HG03565 (cell line): ENCODE measurements at regions not wholly inside any gene's neighbourhood (a gene's known extent, or its start where the extent isn't known, plus 50 kb on each side); places are given as distances from the start of the nearest gene placed in this dataset.

Experiments
- ATAC-seq: cut with Tn5 transposase; IDR thresholded peaks from one replicate; pipeline ENCODE4 v1.9.1; 2021; ENCODE audit warnings: mild to moderate bottlenecking, moderate library complexity; ENCODE audit not compliant: unreplicated experiment

DNA sequence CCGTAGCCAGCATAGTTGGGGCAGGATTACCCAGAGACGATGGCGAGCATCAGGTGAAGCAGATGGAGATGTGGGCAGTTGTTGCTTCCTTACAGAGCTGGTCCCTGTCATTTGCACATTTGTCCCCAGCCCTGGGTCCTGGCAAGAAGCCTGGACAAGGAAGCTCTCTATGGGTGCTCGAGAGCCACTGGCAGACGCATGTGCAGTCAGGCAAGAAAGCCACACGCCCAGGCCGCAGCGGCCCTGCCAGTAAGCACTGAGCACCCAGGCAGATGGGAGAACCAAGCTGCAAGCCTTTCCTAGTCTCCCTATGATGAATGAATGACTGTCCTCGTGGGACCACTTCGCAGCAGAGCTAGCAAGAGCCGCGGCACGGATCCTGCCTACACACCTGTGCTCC, 182.8 kb downstream of the FOXO1 start:
- no peak for ATAC-seq

DNA sequence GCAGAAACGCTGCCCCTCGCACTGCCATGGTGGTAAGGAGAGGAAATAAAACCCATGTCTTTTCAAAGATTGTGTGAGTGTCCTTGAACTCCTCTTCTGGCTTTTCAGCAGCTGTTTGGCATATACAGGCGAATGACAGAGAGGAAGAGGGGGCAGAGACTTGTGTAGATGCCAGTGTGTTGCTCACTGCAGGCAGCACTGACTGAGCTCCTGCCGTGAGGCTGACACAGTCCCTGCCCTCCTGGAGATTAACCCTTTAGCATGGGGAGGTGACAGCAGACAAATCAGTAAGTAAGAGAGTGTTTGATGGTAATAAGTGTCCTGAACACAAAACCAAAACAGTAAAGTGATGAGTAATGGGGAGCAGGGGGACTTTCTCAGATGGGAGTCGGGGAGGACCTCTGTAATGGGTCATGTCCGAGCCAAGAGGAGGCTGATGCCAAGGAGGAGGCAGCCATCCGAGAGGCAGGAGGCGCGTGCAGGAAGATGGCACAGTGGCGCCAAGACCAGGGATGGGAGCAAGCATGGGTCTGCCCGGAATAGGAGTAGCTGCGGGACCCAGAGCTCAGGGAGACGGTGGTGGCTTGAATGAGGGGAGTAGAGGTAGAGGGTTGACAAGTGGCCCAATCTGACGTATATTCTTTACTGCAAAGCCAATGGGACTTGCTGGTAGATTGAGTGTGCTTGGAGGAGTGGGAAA, 182.2 kb downstream of the FOXO1 start:
- ATAC-seq: no peak

DNA sequence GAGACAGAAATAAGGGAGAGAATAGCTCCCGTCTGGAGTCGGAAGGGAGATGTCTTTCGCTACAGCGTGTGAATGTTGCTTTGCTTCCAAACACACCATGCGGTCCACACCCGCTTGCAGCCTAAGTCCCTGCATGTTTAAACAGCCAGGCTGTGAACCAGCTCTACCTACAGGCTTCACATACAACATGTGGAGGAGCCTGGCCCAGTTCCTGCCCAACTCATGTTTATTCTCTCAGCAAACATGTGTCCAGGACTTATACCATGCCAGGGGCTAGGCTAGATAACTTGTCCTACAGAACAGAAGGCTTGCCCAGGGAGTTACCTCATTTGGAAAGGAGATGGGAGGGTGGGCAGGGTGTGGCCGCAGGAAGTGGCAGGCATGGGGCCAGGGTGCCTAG, 181.5 kb downstream of the FOXO1 start:
- no peak for ATAC-seq

DNA sequence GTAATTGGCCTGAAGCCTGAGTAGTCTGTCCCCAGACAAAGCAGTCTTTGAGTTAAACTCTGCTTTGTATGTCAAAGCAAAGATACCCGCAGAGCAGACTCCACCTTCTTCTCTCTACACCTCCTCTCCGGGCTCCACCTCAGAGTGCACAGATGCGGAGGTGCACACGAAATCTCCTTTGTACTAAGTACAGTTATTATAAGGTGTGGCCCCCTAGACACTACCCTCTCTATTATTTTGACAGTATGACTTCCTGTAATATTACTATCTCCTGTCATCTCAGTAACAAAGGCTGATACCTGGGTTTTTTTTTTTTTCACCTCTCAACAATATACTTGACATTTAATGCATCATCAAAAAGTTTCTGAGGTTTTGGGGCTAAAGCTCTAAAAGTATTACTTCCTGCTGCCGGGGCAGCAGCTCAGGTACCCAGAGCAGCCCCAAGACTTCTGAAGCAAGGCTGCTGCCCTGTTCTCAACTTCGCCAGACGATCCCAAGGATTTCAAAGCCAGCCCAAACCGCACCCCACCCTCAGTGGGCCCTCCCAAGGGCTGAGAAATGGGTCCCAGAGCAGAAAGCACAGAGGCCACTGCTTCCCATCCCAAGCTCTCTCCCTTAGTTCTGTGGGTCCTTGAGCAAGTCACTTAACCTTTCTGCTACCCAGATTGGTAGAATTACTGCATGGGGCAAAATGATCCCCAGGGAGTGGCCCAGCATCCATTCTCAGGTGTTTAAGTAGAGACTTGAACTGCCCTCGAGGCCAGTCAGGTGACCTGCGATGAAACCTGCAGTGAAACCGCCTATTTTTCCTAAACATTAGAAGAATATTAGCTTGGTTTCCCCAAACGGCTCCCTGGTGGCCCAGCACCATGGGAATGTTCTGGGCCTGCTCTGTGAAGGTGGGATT, 180.6 kb downstream of the FOXO1 start:
- ATAC-seq: no peak

DNA sequence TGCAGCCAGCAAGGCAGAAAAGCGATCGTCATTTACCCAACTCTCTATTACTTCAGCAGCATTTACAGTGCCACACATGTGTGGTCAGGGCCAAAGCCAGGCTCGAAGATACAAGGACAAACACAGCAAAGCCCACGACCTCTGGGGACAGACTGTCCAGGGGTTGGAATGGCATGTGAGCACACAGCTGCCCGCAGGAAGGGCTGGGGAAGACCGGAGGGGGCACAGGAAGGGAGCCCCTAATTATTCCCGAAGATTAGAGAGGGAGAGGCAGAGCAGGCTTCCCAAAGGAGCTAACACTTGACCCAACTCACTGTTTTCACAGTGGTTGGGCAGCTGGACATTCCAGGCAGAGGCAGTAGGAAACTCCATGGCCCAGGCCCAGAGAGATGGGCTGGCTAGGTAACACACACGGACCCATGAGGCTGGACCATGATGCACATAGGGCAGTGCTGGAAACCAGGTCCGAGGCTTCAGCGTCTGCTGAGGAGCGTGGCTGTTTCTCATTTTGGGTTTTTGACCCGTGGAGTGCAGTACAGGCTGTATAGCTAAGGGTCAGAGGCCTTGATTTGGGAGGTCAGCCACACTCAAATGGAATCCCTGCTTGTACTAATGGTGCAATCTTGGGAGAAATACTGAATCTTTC, 179.8 kb downstream of the FOXO1 start:
- ATAC-seq: no peak

GRCh38 chr13:40488869-40489391, 177.5 kb downstream of the FOXO1 start:
- ATAC-seq: no peak

DNA sequence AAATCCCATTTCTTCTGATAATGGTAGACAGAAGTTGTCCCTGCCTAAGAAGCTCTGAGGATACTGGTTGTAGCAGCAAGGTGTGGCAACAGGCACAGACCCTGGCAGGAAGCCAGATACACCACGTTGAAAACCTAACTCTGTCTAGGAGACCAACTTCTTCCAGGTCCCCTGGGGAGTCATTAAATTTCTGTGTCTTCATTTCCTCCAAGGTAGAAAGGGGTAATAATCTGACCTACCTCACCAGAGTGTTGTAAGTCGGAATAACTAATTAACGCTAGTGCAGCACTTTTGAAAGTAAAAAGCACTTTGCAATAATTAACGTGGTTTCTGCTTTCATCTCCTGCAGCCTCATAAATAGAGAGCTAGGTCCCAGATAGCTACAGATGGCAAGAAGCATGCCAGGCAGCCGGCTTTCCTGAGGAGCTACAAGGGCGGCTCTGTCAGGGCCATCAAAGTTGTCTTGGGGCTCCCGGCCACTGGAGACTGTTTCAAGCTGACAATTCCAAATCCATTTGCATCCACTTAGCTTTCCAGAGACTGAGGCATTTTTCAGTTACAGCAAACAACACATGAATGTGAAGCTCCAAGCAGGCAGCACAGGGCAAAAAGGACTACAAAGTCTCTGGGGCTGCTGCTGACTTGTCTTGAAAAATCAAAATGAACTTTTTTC, 176.2 kb downstream of the FOXO1 start:
- no peak for ATAC-seq

DNA sequence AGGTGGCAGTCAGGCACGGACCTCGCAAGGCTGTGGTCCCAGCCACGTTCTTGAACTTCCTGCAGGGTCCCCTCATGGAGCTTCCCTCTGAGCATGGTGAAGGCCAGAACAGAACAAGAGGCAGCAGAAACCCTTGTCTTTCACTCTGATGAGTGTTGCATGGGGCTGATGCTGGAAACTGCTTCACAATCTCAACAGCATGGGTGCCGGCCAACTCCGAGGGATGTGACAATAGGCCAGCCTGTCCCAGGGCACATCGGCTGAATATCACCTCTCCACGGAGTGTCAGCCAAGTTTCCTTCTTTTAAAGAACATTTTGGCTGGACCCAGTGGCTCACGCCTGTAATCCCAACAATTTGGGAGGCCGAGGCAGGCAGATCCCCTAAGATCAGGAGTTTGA, 173.9 kb downstream of the FOXO1 start:
- no peak for ATAC-seq

GRCh38 chr13:40494513-40494912, 171.9 kb downstream of the FOXO1 start:
- no peak for ATAC-seq

- ATAC-seq: no peak
Measured at GRCh38 chr13:40494946-40495620, 171.4 kb downstream of the FOXO1 start.

DNA sequence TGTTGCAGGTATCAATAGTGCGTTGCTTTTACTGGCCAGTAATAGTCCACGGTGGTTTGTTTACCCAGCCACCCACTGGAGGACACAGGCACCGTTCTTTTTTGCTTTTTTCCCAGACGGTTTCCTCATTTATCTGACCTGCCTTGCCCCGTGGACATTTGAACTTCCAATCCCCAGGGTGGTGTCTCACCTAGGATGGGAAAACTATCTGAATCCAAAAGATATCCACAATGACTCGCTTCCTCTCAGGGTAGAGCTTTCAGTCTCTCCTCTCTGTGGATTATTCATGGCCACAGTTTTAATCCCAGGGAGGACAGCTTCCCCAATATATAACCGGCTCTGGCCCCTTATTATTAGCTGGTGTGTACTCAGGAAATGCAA, 170.8 kb downstream of the FOXO1 start:
- no peak for ATAC-seq

- no peak for ATAC-seq
Measured at GRCh38 chr13:40496035-40496810, 170.2 kb downstream of the FOXO1 start.

DNA sequence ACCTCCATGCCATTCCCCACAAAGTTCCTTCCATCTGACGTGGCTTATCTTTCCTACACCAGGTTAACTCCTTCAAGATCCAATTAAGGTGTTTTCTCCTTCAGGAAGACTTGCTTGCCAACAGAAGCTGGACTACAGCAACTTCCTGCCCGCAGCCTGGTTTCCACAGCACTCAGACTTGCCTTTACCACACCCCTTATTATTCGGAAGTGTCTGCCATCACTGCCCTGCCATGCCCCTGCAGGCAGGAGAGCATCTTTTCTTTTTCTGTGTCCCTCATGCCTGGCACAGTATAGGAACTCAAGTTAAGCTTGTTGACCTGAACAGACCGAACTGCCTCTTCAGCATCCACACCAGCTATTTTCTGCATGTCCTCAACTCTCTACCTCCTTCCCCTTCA, 168.0 kb downstream of the FOXO1 start:
- ATAC-seq: no peak

GRCh38 chr13:40502236-40502635, 164.2 kb downstream of the FOXO1 start:
- ATAC-seq: no peak

DNA sequence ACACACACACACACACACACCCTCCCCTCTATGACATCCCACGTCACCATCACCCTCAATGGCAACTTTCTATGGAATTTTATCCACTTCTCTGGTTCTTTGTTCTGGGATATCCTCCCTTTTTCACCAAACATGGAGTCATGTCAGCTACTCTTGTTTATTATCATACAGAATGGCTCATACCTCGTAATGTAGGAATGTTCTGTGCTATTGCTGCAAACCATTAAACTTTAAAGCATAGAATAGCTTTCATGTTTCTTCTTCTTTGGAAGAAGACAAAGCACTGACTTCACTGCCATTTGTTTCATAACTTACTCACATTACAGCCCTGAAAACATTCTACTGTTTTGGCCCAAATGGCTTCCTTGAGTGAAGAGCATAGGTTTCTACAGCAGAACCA, 163.4 kb downstream of the FOXO1 start:
- no peak for ATAC-seq

- ATAC-seq: no peak
Measured at GRCh38 chr13:40503966-40504591, 162.4 kb downstream of the FOXO1 start.

DNA sequence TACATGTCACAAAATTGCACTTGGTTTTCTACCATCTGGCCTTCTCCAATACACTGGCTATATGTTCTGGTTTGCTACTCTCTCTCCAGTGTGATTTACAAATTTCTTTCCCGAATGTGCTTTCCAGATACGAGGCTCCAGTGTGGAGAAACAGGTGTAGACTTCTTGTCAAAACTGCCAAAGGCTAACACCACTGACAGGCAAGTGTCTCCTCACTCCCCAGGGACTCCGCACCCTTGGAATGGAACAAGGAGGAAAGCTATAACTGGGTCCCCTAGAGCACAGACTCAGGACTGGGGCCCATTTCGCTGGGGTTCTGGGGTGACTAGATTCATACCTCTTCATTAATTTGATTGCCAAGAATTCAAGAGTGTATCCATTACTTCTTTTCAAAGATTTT, 161.8 kb downstream of the FOXO1 start:
- no peak for ATAC-seq

GRCh38 chr13:40505196-40505595, 161.2 kb downstream of the FOXO1 start:
- ATAC-seq: no peak
